ENCODE measurements at regions not wholly inside any gene's neighbourhood (a gene's known extent, or its start where the extent isn't known, plus 50 kb on each side); places are given as distances from the start of the nearest gene placed in this dataset.
"Not testable (repeated sequence)": the region's sequence is repeated elsewhere in the genome, so short reads cannot be mapped to it uniquely, and the experiment has no call there.

DNA sequence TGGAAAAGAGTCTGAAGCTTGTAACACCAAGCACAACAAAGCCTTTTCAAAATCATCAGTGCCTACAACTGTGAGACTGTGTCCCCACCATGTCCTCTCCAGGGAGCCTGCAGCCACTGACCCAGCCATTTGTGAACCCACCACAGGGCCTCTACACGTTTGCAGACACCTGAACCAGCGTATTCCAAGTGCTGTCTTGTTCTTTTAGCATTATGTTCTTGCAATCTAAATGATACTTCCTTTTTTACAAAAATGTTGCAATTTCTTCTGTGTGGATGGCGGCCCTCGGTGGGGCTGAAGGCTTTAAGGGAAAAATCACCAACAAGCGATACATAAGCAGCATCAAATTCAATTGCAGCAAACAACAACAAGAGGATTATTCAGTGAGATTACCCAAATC is 403.2 kb upstream of the MGMT start:
- no peak overlapping the region for H3K4me3 ChIP-seq (ENCODE audit: low read depth, low read length)
- no peak for DNase-seq (ENCODE audit: low read depth)
- no peaks in the 10 kb centered on the region for H3K36me3 ChIP-seq (ENCODE audit: control insufficient read depth, insufficient read depth, low read length)
- no peaks in the 10 kb centered on the region for H3K27me3 ChIP-seq (ENCODE audit: control insufficient read depth, insufficient read depth, low read length)
- FAIRE-seq: no peak
- TF ChIP-seq CTCF (IDR thresholded peaks at IDR 0.05; ENCODE audit: insufficient read depth, low read length, severe bottlenecking): no peak

- H3K4me3 ChIP-seq (ENCODE audit: low read depth, low read length); DNase-seq (ENCODE audit: low read depth); H3K27me3 ChIP-seq (ENCODE audit: control insufficient read depth, insufficient read depth, low read length); FAIRE-seq; H3K36me3 ChIP-seq (ENCODE audit: control insufficient read depth, insufficient read depth, low read length): not testable (repeated sequence)
Measured at GRCh38 chr10:129066529-129066928, 400.5 kb upstream of the MGMT start.

DNA sequence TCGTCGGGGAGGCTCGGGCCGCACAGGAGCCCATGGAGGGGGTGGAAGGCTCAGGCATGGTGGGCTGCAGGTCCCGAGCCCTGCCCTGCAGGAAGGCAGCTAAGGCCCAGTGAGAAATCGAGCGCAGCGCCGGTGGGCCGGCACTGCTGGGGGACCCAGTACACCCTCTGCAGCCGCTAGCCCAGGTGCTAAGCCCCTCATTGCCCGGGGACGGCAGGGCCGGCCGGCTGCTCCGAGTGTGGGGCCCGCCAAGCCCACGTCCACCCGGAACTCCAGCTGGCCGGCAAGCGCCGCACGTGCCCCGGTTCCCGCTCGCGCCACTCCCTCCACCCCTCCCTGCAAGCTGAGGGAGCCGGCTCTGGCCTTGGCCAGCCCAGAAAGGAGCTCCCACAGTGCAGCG is 395.6 kb upstream of the MGMT start:
- H3K4me3 ChIP-seq (ENCODE audit: low read depth, low read length); DNase-seq (ENCODE audit: low read depth); H3K27me3 ChIP-seq (ENCODE audit: control insufficient read depth, insufficient read depth, low read length); FAIRE-seq; H3K36me3 ChIP-seq (ENCODE audit: control insufficient read depth, insufficient read depth, low read length): not testable (repeated sequence)

- Histone ChIP-seq H3K4me3 (ENCODE audit: low read depth, low read length) (no peak overlapping the region), H3K27me3 (ENCODE audit: control insufficient read depth, insufficient read depth, low read length) (no peaks in the 10 kb centered on the region), H3K36me3 (ENCODE audit: control insufficient read depth, insufficient read depth, low read length) (no peaks in the 10 kb centered on the region)
- FAIRE-seq: no peak
- no peak for DNase-seq (ENCODE audit: low read depth)
- TF ChIP-seq CTCF (IDR thresholded peaks at IDR 0.05; ENCODE audit: insufficient read depth, low read length, severe bottlenecking): no peak
Measured at GRCh38 chr10:129074939-129075338, 392.1 kb upstream of the MGMT start.

DNA sequence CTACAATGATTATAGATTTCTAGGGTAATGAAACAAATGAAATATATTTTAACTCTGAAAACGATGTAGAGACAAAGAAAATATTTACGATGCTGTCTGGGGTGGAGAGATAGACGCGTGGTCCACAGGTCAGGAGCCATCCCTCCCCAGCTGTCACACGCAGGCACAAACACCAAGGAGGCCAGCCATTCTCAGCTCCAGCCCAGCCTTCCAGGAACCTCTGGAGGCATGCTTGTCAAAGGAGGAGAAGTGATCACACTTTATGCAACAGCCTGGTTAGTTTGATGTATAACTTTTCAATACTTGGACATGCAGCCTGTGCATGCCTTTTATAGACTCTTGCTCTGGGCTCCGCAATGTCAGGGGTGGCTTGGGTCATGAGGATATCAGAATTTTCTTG is 391.5 kb upstream of the MGMT start:
- FAIRE-seq (no peak), DNase-seq (ENCODE audit: low read depth) (no peak)
- no peak for TF ChIP-seq CTCF (IDR thresholded peaks at IDR 0.05; ENCODE audit: insufficient read depth, low read length, severe bottlenecking)
- Histone ChIP-seq H3K27me3 (ENCODE audit: control insufficient read depth, insufficient read depth, low read length) (no peaks in the 10 kb centered on the region), H3K4me3 (ENCODE audit: low read depth, low read length) (no peak overlapping the region), H3K36me3 (ENCODE audit: control insufficient read depth, insufficient read depth, low read length) (no peaks in the 10 kb centered on the region)

- TF ChIP-seq CTCF (IDR thresholded peaks at IDR 0.05; ENCODE audit: insufficient read depth, low read length, severe bottlenecking): no peak
- DNase-seq (ENCODE audit: low read depth): no peak
- H3K4me3 ChIP-seq (ENCODE audit: low read depth, low read length): no peak overlapping the region
- FAIRE-seq: no peak
- no peaks in the 10 kb centered on the region for H3K27me3 ChIP-seq (ENCODE audit: control insufficient read depth, insufficient read depth, low read length)
- H3K36me3 ChIP-seq (ENCODE audit: control insufficient read depth, insufficient read depth, low read length): no peaks in the 10 kb centered on the region
Measured at GRCh38 chr10:129075927-129076326, 391.1 kb upstream of the MGMT start.

GRCh38 chr10:129078346-129078745 is 388.7 kb upstream of the MGMT start:
- H3K27me3 ChIP-seq (ENCODE audit: control insufficient read depth, insufficient read depth, low read length): no peaks in the 10 kb centered on the region
- FAIRE-seq (no peak), DNase-seq (ENCODE audit: low read depth) (no peak)
- H3K36me3 ChIP-seq (ENCODE audit: control insufficient read depth, insufficient read depth, low read length): no peaks in the 10 kb centered on the region
- H3K4me3 ChIP-seq (ENCODE audit: low read depth, low read length): no peak overlapping the region
- TF ChIP-seq CTCF (IDR thresholded peaks at IDR 0.05; ENCODE audit: insufficient read depth, low read length, severe bottlenecking): no peak

Data from bronchial epithelial cell (primary cell).